CD14-positive monocyte (primary cell): ENCODE measurements at regions not wholly inside any gene's neighbourhood (a gene's known extent, or its start where the extent isn't known, plus 50 kb on each side); places are given as distances from the start of the nearest gene placed in this dataset.

Experiments used
- DNase-seq, 3 donors: peaks; one replicate each; pipeline ENCODE4 v3.0.0-alpha.2; 2011 to 2022
- H2AFZ ChIP-seq: 2 replicates; pipeline ENCODE4 v1.6.0; 2012; ENCODE audit warnings: mild to moderate bottlenecking, low read depth, low read length, inconsistent platforms; ENCODE audit not compliant: insufficient read depth, poor library complexity, severe bottlenecking
- H3K27ac ChIP-seq, 2 donors: 1 replicate in 1 of 2; 2 replicates in 1 of 2; pipeline ENCODE4 v1.5.1; 2012 to 2013; ENCODE audit warnings: low read length in 2 of 2, control low read depth in 1 of 2, inconsistent platforms in 1 of 2, low read depth in 1 of 2, mild to moderate bottlenecking in 1 of 2
- H3K27me3 ChIP-seq, 2 donors: one replicate each; pipeline versions ENCODE4 v1.6.0 to v1.6.1; 2011 to 2013; ENCODE audit warnings: low read length in 2 of 2; ENCODE audit not compliant: control insufficient read depth in 2 of 2, insufficient read depth in 2 of 2
- H3K36me3 ChIP-seq, 2 donors: replicated peaks in 1 of 2; 1 replicate in 1 of 2; 2 replicates in 1 of 2; pipeline versions ENCODE4 v1.5.1 to v1.6.1; 2012 to 2013; ENCODE audit warnings: low read length in 2 of 2, control low read depth in 1 of 2, inconsistent platforms in 1 of 2, mild to moderate bottlenecking in 1 of 2; ENCODE audit not compliant: insufficient read depth in 2 of 2, control insufficient read depth in 1 of 2
- H3K4me1 ChIP-seq, 2 donors: 1 replicate in 1 of 2; 2 replicates in 1 of 2; pipeline versions ENCODE4 v1.5.1 to v1.6.1; 2012 to 2013; ENCODE audit warnings: low read length in 2 of 2, control low read depth in 1 of 2, inconsistent platforms in 1 of 2, mild to moderate bottlenecking in 1 of 2, moderate library complexity in 1 of 2; ENCODE audit not compliant: insufficient read depth in 2 of 2, control insufficient read depth in 1 of 2
- H3K4me2 ChIP-seq: replicated peaks from 2 replicates; pipeline ENCODE3; 2012; ENCODE audit warnings: low read length, moderate library complexity, mild to moderate bottlenecking; ENCODE audit not compliant: poor library complexity, severe bottlenecking; ENCODE audit errors: extremely low read depth
- H3K4me3 ChIP-seq, 3 experiments: fragments of 200-600 bp in 1 of 3; sonication (generic) in 1 of 3; replicated peaks in 1 of 3; 1 replicate in 2 of 3; 2 replicates in 1 of 3; pipeline ENCODE4 v1.5.1; 2011 to 2013; ENCODE audit warnings: low read length in 3 of 3, mild to moderate bottlenecking in 3 of 3, control low read depth in 2 of 3, low read depth in 2 of 3, inconsistent platforms in 1 of 3, moderate library complexity in 1 of 3
- H3K79me2 ChIP-seq: 2 replicates; pipeline ENCODE4 v1.6.0; 2012; ENCODE audit warnings: mild to moderate bottlenecking, control low read depth, inconsistent platforms, low read length, moderate library complexity; ENCODE audit not compliant: insufficient read depth
- H3K9ac ChIP-seq: 2 replicates; pipeline ENCODE4 v1.6.0; 2017; ENCODE audit warnings: low read length, mild to moderate bottlenecking; ENCODE audit not compliant: insufficient read depth, poor library complexity, severe bottlenecking
- H3K9me3 ChIP-seq, 2 donors: replicated peaks in 1 of 2; 1 replicate in 1 of 2; 2 replicates in 1 of 2; pipeline versions ENCODE4 v1.5.1 to v1.6.1; 2012 to 2013; ENCODE audit warnings: low read length in 2 of 2, control low read depth in 1 of 2; ENCODE audit not compliant: control insufficient read depth in 1 of 2, insufficient read depth in 1 of 2
- H4K20me1 ChIP-seq: 2 replicates; pipeline ENCODE4 v1.6.0; 2012; ENCODE audit warnings: mild to moderate bottlenecking, low read length, control low read depth, moderate library complexity; ENCODE audit not compliant: insufficient read depth
- H3K27ac Mint-ChIP-seq, 7 donors: one replicate each; pipeline ENCODE4 v1.8.0; 2020; ENCODE audit warnings: mild to moderate bottlenecking in 7 of 7, mixed read lengths in 7 of 7, moderate library complexity in 6 of 7, inconsistent platforms in 2 of 7
- H3K27me3 Mint-ChIP-seq, 3 donors: one replicate each; pipeline ENCODE4 v1.8.0; 2021 to 2022; ENCODE audit warnings: low read depth in 3 of 3, mild to moderate bottlenecking in 3 of 3, mixed read lengths in 3 of 3, moderate library complexity in 3 of 3, inconsistent platforms in 1 of 3
- H3K36me3 Mint-ChIP-seq, 2 donors: one replicate each; pipeline ENCODE4 v1.8.0; 2020; ENCODE audit warnings: mixed read lengths in 2 of 2, inconsistent platforms in 1 of 2, mild to moderate bottlenecking in 1 of 2
- H3K4me1 Mint-ChIP-seq: one replicate; pipeline ENCODE4 v1.8.0; 2020; ENCODE audit warnings: mild to moderate bottlenecking, mixed read lengths
- H3K4me3 Mint-ChIP-seq, 2 donors: one replicate each; pipeline ENCODE4 v1.8.0; 2020; ENCODE audit warnings: mild to moderate bottlenecking in 2 of 2, mixed read lengths in 2 of 2, moderate library complexity in 1 of 2
- H3K9me3 Mint-ChIP-seq, 7 donors: one replicate each; pipeline ENCODE4 v1.8.0; 2020 to 2022; ENCODE audit warnings: mixed read lengths in 7 of 7, mild to moderate bottlenecking in 6 of 7, moderate library complexity in 6 of 7, inconsistent platforms in 2 of 7
- WGBS: methylation state at CpG from one replicate; pipeline ENCODE4 v1.1.5; 2013; ENCODE audit warnings: missing lambda C conversion rate; ENCODE audit not compliant: insufficient coverage; 5-methylcytosine and 5-hydroxymethylcytosine counted together
- intact Hi-C, 2 donors: fragments of 100-400 bp; cut with micrococcal nuclease; formaldehyde crosslinking; loops; one replicate each; pipeline versions ENCODE4 v1.15.0 to v1.15.1; 2023
- TF ChIP-seq, protein P1 (sequence below): fragments of 200-600 bp; IDR thresholded peaks from one replicate; pipeline ENCODE4 v1.8.0; 2022; ENCODE audit warnings: antibody characterized with exemption, mild to moderate bottlenecking

- Mint-ChIP-seq H3K27ac (peak overlapping the region in 1 of 7 donors; percentile 55), H3K9me3 (peaks cover 0 to 8% (median 2%) of the 10 kb centered on the region in 7 donors), H3K4me1 (no peaks in the 10 kb centered on the region), H3K4me3 (no peak overlapping the region), H3K27me3 (peaks cover 11 to 17% (median 12%) of the 10 kb centered on the region in 3 donors), H3K36me3 (no peaks in the 10 kb centered on the region)
- TF ChIP-seq, protein P1, sequence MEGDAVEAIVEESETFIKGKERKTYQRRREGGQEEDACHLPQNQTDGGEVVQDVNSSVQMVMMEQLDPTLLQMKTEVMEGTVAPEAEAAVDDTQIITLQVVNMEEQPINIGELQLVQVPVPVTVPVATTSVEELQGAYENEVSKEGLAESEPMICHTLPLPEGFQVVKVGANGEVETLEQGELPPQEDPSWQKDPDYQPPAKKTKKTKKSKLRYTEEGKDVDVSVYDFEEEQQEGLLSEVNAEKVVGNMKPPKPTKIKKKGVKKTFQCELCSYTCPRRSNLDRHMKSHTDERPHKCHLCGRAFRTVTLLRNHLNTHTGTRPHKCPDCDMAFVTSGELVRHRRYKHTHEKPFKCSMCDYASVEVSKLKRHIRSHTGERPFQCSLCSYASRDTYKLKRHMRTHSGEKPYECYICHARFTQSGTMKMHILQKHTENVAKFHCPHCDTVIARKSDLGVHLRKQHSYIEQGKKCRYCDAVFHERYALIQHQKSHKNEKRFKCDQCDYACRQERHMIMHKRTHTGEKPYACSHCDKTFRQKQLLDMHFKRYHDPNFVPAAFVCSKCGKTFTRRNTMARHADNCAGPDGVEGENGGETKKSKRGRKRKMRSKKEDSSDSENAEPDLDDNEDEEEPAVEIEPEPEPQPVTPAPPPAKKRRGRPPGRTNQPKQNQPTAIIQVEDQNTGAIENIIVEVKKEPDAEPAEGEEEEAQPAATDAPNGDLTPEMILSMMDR = no peak
- H3K4me3 ChIP-seq = no peak overlapping the region
- H3K27me3 ChIP-seq = peaks cover 0 to 4% of the 10 kb centered on the region in 2 donors
- no peak overlapping the region for H3K9ac ChIP-seq
- H4K20me1 ChIP-seq = no peaks in the 10 kb centered on the region
- no peak overlapping the region for H3K4me2 ChIP-seq
- no peaks in the 10 kb centered on the region for H3K36me3 ChIP-seq
- no peaks in the 10 kb centered on the region for H3K9me3 ChIP-seq
- H3K79me2 ChIP-seq = no peaks in the 10 kb centered on the region
- WGBS = 83% methylated on average over 1 of the region's 4 CpGs
- H3K27ac ChIP-seq = no peak overlapping the region
- no peaks in the 10 kb centered on the region for H3K4me1 ChIP-seq
- no peak overlapping the region for H2AFZ ChIP-seq
- DNase-seq = no peak
- intact Hi-C loops = no loop called here
Observed at GRCh38 chr11:134541951-134542350, 129.9 kb upstream of the B3GAT1 start.

- Histone ChIP-seq H3K4me3 (no peak overlapping the region), H3K79me2 (no peaks in the 10 kb centered on the region), H3K27me3 (peaks cover 0 to 4% of the 10 kb centered on the region in 2 donors), H4K20me1 (no peaks in the 10 kb centered on the region), H3K9ac (no peak overlapping the region), H3K9me3 (no peaks in the 10 kb centered on the region), H3K4me1 (no peaks in the 10 kb centered on the region), H3K27ac (no peak overlapping the region), H2AFZ (no peak overlapping the region), H3K36me3 (no peaks in the 10 kb centered on the region), H3K4me2 (no peak overlapping the region)
- 79% methylated on average over 6 of the region's 6 CpGs for WGBS
- DNase-seq = no peak
- no peak overlapping the region for H3K27ac Mint-ChIP-seq
- TF ChIP-seq, protein P1 = no peak
- peaks cover 11 to 19% (median 15%) of the 10 kb centered on the region in 3 donors for H3K27me3 Mint-ChIP-seq
- no peaks in the 10 kb centered on the region for H3K36me3 Mint-ChIP-seq
- H3K4me3 Mint-ChIP-seq = no peak overlapping the region
- intact Hi-C loops = no loop called here
- H3K9me3 Mint-ChIP-seq = peaks cover 0 to 8% (median 2%) of the 10 kb centered on the region in 7 donors
- H3K4me1 Mint-ChIP-seq = peaks cover 4% of the 10 kb centered on the region
Observed at GRCh38 chr11:134541355-134541754, 129.3 kb upstream of the B3GAT1 start.
